Effector memory CD8-positive, alpha-beta T cell (primary cell): ENCODE measurements at regions not wholly inside any gene's neighbourhood (a gene's known extent, or its start where the extent isn't known, plus 50 kb on each side); places are given as distances from the start of the nearest gene placed in this dataset.
A peak's percentile ranks its signal among the peaks of the same experiment; 100 is the strongest.

ENCODE experiments used
- ATAC-seq: fragments of 150-1000 bp; cut with Tn5 transposase; replicated peaks from 2 replicates; pipeline ENCODE4 v1.10.0; 2021; ENCODE audit warnings: mild to moderate bottlenecking, moderate library complexity
- DNase-seq, 3 experiments: peaks; one replicate each; pipeline ENCODE4 v3.0.0; 2021
- H3K27ac Mint-ChIP-seq, 2 donors: one replicate each; pipeline ENCODE4 v1.8.0; 2022; ENCODE audit warnings: mild to moderate bottlenecking in 2 of 2, mixed read lengths in 2 of 2, moderate library complexity in 2 of 2
- H3K27me3 Mint-ChIP-seq, 2 donors: one replicate each; pipeline ENCODE4 v1.8.0; 2022; ENCODE audit warnings: mixed read lengths in 2 of 2
- H3K36me3 Mint-ChIP-seq: one replicate; pipeline ENCODE4 v1.8.0; 2022; ENCODE audit warnings: mild to moderate bottlenecking, moderate library complexity, mixed read lengths; ENCODE audit not compliant: insufficient read depth
- H3K4me1 Mint-ChIP-seq, 2 donors: one replicate each; pipeline ENCODE4 v1.8.0; 2022; ENCODE audit warnings: low read depth in 2 of 2, mixed read lengths in 2 of 2
- H3K4me3 Mint-ChIP-seq, 2 donors: one replicate each; pipeline ENCODE4 v1.8.0; 2022; ENCODE audit warnings: mild to moderate bottlenecking in 2 of 2, mixed read lengths in 2 of 2, moderate library complexity in 2 of 2
- H3K9me3 Mint-ChIP-seq, 2 donors: one replicate each; pipeline ENCODE4 v1.8.0; 2022; ENCODE audit warnings: mixed read lengths in 2 of 2

GRCh38 chr12:69057742-69058141 lies 124.8 kb upstream of the CPM start:
- no peaks in the 10 kb centered on the region for H3K4me1 Mint-ChIP-seq
- no peaks in the 10 kb centered on the region for H3K36me3 Mint-ChIP-seq
- no peak for ATAC-seq
- H3K9me3 Mint-ChIP-seq = no peaks in the 10 kb centered on the region
- H3K27ac Mint-ChIP-seq = no peak overlapping the region
- no peak overlapping the region for H3K4me3 Mint-ChIP-seq
- no peak for DNase-seq
- peaks cover 10 to 30% of the 10 kb centered on the region in 2 donors for H3K27me3 Mint-ChIP-seq

GRCh38 chr12:69059465-69060457 lies 126.8 kb upstream of the CPM start:
- Mint-ChIP-seq H3K4me3 (no peak overlapping the region), H3K9me3 (no peaks in the 10 kb centered on the region), H3K27ac (no peak overlapping the region), H3K27me3 (peaks cover 5 to 19% of the 10 kb centered on the region in 2 donors), H3K36me3 (no peaks in the 10 kb centered on the region), H3K4me1 (no peaks in the 10 kb centered on the region)
- ATAC-seq (no peak), DNase-seq (no peak)

GRCh38 chr12:69061574-69061973 lies 128.6 kb upstream of the CPM start:
- Mint-ChIP-seq H3K27ac (no peak overlapping the region), H3K9me3 (no peaks in the 10 kb centered on the region)

GRCh38 chr12:69062621-69063237 lies 129.8 kb upstream of the CPM start:
- Mint-ChIP-seq H3K4me3 (no peak overlapping the region), H3K27me3 (peaks cover 10 to 12% of the 10 kb centered on the region in 2 donors), H3K27ac (no peak overlapping the region), H3K36me3 (no peaks in the 10 kb centered on the region), H3K4me1 (no peaks in the 10 kb centered on the region), H3K9me3 (no peaks in the 10 kb centered on the region)
- ATAC-seq (no peak), DNase-seq (no peak)

More at GRCh38 chr12:69061574-69061973, 128.6 kb upstream of the CPM start:
- Mint-ChIP-seq H3K36me3 (no peaks in the 10 kb centered on the region), H3K4me3 (no peak overlapping the region), H3K4me1 (no peaks in the 10 kb centered on the region), H3K27me3 (peaks cover 6 to 10% of the 10 kb centered on the region in 2 donors)
- no peak for DNase-seq
- no peak for ATAC-seq

GRCh38 chr12:69064734-69065443 lies 131.9 kb upstream of the CPM start:
- H3K4me3 Mint-ChIP-seq = no peak overlapping the region
- H3K4me1 Mint-ChIP-seq = no peaks in the 10 kb centered on the region
- no peaks in the 10 kb centered on the region for H3K9me3 Mint-ChIP-seq
- peaks cover 5 to 7% of the 10 kb centered on the region in 2 donors for H3K27me3 Mint-ChIP-seq
- no peak for DNase-seq
- H3K27ac Mint-ChIP-seq = no peak overlapping the region
- ATAC-seq = no peak
- H3K36me3 Mint-ChIP-seq = no peaks in the 10 kb centered on the region

- H3K36me3 Mint-ChIP-seq = no peaks in the 10 kb centered on the region
- H3K4me1 Mint-ChIP-seq = no peaks in the 10 kb centered on the region
- peaks cover 5 to 11% of the 10 kb centered on the region in 2 donors for H3K27me3 Mint-ChIP-seq
- DNase-seq (no peak), ATAC-seq (no peak)
- H3K9me3 Mint-ChIP-seq = no peaks in the 10 kb centered on the region
- H3K27ac Mint-ChIP-seq = no peak overlapping the region
- H3K4me3 Mint-ChIP-seq = no peak overlapping the region
These were observed 132.8 kb upstream of the CPM start for GRCh38 chr12:69065775-69066174.

DNA sequence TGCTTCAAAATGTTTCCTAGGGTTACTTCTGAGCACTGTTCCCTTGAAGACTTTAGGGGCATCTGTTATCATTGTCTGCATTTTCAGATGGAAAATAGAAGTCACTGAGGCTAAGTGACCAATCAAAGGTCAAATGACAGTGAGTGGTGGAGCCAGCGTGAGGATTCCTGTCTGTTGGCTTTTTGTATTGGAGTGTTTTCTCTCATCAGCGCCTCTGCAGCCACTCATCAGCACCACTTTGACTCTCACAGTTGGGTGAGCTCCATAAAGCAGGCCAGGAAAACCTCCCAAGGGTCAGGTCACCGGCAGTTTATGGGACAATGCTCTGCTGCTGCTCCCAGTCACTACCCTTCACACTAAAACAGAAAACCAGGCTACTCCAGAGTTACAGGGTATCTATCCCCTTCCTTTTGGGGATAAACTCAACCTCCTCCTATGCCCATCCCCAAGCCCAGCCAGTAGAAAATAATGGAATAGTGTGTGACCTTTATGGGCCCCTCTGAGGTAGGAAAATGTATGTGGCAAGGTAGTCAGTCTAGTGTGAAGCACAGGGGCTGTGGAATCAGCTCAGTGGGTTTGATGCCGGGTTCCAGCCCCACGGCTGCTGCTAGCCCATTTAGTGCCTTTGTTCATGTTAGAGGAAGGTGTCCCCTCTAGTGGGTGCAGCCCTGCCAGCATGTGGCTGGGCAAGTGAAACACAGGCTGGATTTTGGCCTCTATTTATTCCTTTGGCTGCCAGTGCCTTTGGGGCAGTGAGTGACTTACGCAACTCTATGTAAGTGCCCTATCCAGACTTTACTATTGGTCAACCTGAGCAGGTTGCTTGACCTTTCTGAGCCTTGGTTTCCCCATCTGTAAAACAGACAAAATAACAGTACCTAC lies 133.8 kb upstream of the CPM start:
- no peak overlapping the region for H3K4me3 Mint-ChIP-seq
- ATAC-seq (no peak), DNase-seq (no peak)
- no peak overlapping the region for H3K27ac Mint-ChIP-seq
- H3K27me3 Mint-ChIP-seq = peaks cover 5 to 17% of the 10 kb centered on the region in 2 donors
- H3K36me3 Mint-ChIP-seq = no peaks in the 10 kb centered on the region
- no peaks in the 10 kb centered on the region for H3K4me1 Mint-ChIP-seq
- H3K9me3 Mint-ChIP-seq = no peaks in the 10 kb centered on the region

DNA sequence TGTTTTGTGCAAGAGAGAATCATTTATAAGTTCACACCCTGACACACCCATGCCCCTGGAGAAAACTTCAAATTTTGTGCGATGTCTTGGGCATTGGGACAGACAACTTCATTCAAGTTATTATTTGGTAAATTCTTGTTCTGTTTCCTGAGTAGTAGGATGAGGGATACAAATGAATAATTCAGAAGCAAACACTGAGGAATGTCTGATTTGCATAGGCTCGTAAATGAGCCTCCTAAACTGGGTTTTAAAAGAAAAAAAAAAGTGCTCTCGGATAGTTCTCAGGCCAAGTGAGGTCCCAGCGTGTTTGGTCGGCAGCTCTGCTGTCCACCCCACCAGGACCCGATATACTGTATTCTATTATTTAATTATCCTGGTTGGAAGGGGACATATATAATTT lies 134.7 kb upstream of the CPM start:
- H3K9me3 Mint-ChIP-seq = no peaks in the 10 kb centered on the region
- no peaks in the 10 kb centered on the region for H3K36me3 Mint-ChIP-seq
- H3K27ac Mint-ChIP-seq = no peak overlapping the region
- DNase-seq = no peak
- no peak for ATAC-seq
- no peak overlapping the region for H3K4me3 Mint-ChIP-seq
- peaks cover 11 to 20% of the 10 kb centered on the region in 2 donors for H3K27me3 Mint-ChIP-seq
- no peaks in the 10 kb centered on the region for H3K4me1 Mint-ChIP-seq

DNA sequence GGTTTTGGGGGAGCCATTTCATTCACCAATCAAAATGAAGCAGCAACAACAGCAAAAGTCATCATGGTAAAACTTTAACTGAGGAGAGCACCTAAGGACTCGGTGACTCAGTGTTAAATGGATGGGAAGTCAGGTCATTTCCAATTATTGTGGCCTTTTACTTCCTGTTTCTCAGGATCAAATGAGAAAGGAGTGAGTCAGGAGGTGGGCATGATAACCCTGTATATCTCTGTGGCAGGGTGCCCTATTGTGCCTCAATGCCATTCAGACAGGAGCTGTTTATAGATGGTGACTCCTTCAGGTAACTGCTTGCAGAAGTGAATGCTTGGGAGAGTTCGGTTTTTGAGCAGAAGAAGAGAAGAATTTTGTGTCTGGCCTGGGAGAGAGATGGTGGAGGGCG lies 135.5 kb upstream of the CPM start:
- H3K27me3 Mint-ChIP-seq = peaks cover 18 to 27% of the 10 kb centered on the region in 2 donors
- no peaks in the 10 kb centered on the region for H3K36me3 Mint-ChIP-seq
- H3K27ac Mint-ChIP-seq = no peak overlapping the region
- no peaks in the 10 kb centered on the region for H3K9me3 Mint-ChIP-seq
- ATAC-seq (no peak), DNase-seq (no peak)
- no peaks in the 10 kb centered on the region for H3K4me1 Mint-ChIP-seq
- no peak overlapping the region for H3K4me3 Mint-ChIP-seq

- no peak overlapping the region for H3K4me3 Mint-ChIP-seq
- no peaks in the 10 kb centered on the region for H3K9me3 Mint-ChIP-seq
- ATAC-seq (no peak), DNase-seq (no peak)
- no peaks in the 10 kb centered on the region for H3K36me3 Mint-ChIP-seq
- H3K27ac Mint-ChIP-seq = no peak overlapping the region
- H3K27me3 Mint-ChIP-seq = peaks cover 24 to 37% of the 10 kb centered on the region in 2 donors
- H3K4me1 Mint-ChIP-seq = no peaks in the 10 kb centered on the region
These were observed 136.5 kb upstream of the CPM start for GRCh38 chr12:69069479-69069878.

GRCh38 chr12:69070319-69071090 lies 137.5 kb upstream of the CPM start:
- H3K27ac Mint-ChIP-seq = no peak overlapping the region
- H3K4me3 Mint-ChIP-seq = no peak overlapping the region
- peaks cover 27 to 42% of the 10 kb centered on the region in 2 donors for H3K27me3 Mint-ChIP-seq
- ATAC-seq (peak; percentile 67), DNase-seq (peak; percentile 33 to 43 (median 35))
- H3K4me1 Mint-ChIP-seq = no peaks in the 10 kb centered on the region
- H3K36me3 Mint-ChIP-seq = no peaks in the 10 kb centered on the region
- no peaks in the 10 kb centered on the region for H3K9me3 Mint-ChIP-seq

- H3K36me3 Mint-ChIP-seq = no peaks in the 10 kb centered on the region
- H3K4me3 Mint-ChIP-seq = no peak overlapping the region
- H3K9me3 Mint-ChIP-seq = no peaks in the 10 kb centered on the region
- DNase-seq (no peak), ATAC-seq (no peak)
- H3K4me1 Mint-ChIP-seq = no peaks in the 10 kb centered on the region
- no peak overlapping the region for H3K27ac Mint-ChIP-seq
- peaks cover 28 to 47% of the 10 kb centered on the region in 2 donors for H3K27me3 Mint-ChIP-seq
These were observed 138.1 kb upstream of the CPM start for GRCh38 chr12:69071091-69071370.
